SIG-M5 treated with dmso at 0.1 percent for 504 hours (cell line): ENCODE measurements at regions not wholly inside any gene's neighbourhood (a gene's known extent, or its start where the extent isn't known, plus 50 kb on each side); places are given as distances from the start of the nearest gene placed in this dataset.

Source experiments
- DNase-seq: peaks from one replicate; lab custom pipeline; 2025; ENCODE audit not compliant: unreplicated experiment; lab: John Stamatoyannopoulos, UW

DNA sequence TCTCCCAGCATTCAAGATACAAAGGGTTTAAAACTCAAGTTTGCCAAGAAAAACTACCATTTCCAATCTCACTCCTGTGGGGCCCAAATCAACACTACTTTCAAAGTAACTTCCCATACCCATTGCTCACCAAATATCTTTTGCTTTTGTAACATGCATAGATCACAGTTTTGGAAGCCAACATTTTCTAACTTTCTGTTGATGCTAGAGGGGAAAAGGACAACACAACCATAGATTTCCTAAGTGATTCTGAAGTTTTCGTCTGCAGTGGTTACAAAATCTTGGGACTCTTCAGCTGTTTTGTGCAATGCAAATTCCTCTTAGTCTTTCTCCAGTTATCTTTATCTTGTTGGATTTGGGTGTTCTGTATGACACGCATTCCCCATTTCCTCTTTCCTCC, 94.1 kb upstream of the PAPPA start:
- no peak for DNase-seq

DNA sequence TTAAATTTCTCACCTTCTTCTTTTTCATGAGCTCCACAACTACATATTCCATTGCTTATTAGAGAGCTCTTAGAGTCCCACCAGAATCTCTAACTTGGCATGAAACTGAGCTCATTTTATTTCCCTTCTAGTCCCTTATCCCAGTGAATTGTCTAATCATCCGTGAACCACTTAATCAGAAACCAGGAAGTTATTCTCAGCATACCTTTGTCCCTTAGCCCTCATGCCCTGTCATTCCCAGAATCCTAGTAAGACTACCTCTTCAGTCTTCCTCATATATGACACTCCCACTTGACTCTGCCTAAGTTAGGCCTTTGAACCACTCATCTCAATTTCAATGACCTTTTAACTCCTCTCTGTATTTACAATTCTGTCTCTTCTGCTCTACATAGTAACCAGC, 93.0 kb upstream of the PAPPA start:
- no peak for DNase-seq

DNA sequence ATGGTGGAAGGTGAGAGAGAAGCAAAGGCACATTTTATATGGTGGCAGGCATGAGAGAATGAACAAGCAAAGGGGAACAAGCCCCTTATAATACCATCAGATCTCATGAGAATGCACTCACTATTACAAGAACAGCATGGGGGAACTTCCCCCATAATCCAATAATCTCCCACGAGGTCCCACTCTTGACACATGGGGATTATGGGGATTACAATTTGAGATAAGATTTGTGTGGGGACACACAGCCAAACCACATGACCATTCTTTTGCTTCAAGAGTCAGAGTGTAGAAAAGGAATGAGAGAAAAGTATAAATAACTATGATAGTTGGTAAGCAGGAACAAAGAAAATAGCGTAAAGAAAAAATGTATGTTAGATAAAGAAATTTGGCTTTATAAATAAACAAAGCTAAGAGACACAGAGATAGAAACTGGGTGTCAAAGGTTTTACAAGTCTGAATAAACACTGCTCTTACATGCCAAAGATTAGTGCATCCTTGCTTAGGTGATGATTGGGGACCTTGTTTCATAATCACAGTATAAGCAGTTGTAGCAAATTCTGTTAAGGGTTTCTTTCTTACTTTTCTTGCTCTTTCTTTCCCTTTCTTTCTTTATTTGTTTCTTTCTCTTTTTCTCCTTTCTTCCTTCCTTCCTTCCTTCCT, 91.9 kb upstream of the PAPPA start:
- DNase-seq: no peak

DNA sequence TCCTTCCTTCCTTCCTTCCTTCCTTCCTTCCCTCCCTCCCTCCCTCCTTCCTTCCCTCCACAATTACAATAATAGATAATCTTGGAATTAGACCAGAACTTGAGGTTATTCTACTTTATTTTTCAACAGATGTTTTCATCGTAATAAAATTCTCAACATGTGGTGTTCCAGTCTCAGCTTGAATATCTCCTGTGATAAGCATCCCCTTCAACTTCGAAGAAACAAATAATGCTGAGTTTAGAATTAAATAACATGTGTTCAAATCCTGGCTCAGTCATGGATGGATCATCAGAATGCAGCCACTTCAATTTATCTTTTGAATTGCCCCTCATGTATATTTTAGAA, 91.4 kb upstream of the PAPPA start:
- DNase-seq: no peak

DNA sequence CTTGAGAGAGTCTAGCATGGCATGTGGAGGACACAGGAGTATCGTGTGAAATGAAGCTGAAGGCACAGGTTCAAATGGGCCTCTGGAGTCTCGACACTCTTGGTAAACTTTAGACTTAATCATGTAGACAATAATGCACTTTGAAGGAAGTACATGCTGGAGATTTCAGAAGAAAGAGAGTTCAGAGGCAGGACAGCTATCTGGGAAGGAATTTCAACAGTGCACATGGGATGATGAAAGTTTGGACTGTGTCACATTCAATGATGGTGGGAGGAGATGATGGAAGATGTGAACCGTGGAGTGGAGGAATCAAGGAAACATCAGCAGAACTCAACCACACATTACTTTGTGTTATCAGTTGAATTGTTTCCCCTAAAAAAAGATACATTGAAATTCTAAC, 88.6 kb upstream of the PAPPA start:
- no peak for DNase-seq

DNA sequence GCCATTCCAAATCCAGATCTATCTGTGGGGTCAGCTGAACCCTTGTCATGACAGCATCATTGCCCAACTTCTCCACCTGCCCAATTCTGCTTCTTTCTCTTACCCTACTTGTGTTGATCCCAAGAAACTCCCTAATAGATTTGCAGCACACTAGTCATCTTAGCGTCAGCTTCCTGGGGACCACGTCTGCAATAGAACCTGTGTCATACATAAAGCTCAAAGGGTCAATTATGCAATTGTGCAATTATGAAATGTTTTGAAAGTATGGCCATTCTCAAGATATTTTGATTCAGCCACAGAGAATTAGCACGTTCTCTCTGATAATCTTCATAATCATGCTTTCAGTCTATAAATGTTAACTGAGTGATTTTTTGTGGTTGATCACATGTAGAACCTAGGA, 87.4 kb upstream of the PAPPA start:
- no peak for DNase-seq

DNA sequence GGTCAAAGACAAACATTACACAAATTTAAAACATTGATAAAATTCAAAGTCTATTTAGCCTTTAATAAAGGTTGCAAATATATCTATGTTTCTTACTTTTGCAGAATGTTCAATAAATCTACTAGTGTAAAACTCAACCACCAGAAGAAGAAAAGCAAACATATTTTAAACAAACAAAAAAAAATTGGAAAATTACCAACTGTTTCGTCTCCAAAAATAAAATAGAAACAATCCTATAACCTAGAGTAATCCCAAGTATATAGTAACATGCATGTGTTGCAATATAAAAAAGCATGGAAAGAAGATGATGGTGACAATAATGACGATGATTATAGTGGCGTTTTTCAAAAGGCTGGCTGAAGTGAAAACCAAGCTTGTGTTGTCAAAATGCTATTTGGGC, 86.0 kb upstream of the PAPPA start:
- DNase-seq: no peak

DNA sequence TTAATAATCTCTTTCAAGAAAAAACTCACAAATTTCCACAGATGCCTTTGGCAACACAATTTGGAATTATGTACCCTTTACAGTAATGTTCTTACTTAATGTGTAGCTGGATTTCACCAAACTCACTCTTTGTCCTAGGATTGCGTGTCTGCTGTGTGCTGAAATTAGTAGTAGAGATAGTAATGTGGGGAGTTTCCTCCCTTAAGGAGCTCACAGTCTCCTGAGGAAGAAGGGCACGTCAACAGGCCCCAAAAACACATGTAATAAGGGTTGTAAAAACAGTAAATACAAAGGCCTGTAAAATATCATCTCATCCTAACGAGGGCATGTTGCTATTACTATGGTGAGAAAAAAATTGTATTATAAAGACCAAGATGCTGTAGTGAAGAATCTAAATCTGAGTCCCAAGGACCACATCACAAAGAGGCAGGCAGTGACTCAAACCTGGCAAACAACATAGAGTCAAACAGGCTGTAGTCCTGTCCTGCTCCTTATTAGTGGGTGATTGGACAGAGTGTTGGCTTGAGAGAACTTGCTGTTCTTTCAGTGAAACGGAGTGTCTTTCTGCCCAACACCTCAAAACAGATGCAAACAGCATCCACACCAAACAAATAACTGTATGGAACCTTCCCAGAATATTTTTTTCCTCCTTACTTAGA, 83.2 kb upstream of the PAPPA start:
- DNase-seq: no peak

DNA sequence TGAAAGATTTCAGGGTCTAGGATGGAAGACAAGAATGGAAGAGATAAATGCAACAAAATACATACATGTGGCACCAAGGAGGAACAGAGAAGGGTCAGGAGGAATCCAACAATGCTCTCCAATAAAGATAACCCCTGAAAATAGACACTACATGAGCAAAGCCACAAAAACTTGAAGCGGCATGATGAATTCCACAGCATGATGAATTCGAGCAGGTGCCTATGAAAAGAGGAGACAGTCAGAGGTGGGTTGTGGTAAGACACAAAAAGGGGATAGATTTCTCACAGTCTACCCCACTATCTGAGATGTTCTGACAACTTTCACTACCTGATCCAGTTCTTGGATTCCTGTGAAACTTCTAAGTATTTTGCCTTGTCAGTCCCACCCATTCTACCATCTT, 81.5 kb upstream of the PAPPA start:
- DNase-seq: no peak

DNA sequence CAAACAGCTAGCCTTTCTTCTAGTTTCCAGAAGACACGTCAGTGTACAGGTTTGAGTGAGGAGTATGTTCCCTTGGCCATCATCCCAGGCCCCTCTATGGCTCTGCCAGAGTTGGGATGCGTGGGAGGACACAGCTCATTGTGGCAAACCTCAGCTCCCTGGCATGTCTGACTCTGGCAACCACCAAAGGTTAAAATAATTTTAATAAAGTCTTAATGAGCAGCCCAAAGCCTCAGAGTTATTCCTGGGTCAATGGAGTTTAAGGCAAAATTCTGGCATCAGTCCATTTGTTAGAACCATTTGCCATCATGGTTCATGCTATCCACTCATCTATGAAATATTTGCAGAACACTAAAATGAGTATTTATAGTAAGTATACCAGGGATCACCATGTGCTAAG, 79.8 kb upstream of the PAPPA start:
- DNase-seq: no peak

DNA sequence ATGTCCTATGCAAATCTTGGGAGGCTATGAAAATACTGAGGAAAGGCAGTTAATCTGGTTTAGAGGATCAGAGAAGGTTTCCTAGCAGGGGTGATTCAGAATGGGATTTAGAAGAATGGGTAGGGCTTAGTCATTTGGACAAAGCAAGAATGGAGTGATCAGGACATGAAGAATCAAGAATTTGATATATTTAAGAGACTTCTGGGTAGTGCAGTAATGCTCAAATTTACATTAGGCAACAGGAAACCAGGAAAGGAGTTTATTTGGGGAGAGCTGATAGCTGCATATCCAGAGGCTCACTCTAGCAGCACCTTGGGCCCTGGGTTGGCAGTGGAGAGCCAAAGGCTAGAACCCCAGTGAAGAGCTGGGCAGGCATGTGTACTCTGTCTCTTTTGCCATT, 78.9 kb upstream of the PAPPA start:
- no peak for DNase-seq

DNA sequence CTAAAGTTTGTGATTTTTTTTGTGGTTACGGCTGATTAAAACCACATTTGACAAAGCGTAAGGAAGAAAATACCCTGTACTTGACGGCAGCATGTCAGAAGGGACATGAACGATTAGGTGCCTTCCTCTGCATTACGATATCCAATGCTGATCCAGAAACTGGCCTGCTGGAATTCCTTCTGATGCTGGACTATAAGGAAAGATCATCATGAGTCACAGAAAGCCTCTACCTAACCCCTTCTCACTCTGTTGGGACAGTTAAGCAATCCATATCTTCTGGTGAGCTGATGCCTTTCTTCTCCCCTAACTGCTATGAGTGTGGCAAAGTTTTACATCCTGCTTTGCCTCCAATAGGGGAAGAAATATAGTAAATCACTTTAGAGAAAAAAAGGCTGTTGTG, 78.4 kb upstream of the PAPPA start:
- DNase-seq: no peak

DNA sequence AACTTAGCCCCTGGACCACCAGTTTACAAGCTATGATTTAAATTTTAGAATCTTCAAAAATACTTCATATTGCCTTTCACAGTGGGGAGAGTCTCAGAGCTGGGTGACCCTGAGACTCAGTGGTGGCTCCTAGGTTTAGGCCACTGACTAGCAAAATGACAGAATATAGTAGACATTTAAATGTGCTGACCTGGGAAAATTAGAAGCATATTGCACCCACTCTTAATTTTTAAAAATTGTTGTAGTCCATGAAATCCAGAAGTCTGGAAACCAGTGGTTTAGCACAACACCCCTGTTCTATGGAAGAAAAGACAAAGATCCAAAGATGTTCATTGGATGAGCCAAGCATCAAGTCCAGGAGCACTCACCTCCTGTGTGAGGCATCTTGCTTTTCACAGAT, 75.0 kb upstream of the PAPPA start:
- no peak for DNase-seq

DNA sequence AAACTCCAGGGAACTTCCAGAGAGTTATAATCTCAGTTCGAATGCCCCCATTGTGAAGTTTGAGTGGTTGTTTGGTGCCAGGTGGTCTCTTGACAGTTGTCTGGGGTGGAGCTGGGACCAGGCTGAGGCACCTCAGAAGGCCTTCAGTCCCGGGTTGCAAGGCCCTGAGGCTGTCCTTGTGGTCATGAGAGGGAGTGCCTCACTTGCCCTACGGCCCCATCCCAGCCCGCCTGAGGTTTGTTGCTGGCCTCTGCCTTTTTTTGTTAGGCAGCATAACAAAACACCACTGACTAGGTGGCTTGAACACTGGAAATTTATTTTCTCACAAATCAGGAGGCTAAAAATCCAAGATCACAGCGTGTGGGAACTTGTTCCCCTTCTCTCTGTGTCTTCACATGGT, 73.0 kb upstream of the PAPPA start:
- DNase-seq: no peak

DNA sequence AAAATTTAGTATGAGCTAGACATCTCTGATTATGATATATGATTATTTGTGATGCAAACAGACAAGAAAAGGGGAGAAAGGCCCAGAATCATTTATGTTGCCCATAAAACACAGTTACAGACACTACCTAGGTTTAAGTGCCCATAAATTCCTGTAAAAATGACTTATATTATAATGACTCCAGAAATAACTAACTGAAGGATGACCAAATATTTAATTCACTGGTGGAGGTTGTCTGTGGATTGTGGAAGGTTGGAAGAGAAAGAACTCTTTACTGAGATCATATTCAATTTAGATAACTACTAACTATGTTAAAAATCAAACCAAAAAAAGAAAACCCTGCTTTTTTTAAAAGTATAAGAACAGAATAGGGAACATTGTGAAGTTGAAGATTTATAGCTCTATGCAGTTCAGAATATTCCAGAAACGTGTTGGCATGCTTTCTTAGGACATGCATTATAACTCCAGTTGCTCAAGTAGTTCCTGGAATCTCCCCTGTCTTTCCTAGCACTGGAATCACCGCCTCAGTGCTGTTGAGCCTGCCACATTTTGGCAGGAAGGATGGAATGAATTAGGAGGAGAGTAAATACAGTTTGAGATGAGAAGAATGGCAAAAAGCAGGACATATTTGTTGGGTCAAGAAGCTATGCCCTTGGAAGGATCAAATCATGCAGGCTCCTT, 72.0 kb upstream of the PAPPA start:
- no peak for DNase-seq

DNA sequence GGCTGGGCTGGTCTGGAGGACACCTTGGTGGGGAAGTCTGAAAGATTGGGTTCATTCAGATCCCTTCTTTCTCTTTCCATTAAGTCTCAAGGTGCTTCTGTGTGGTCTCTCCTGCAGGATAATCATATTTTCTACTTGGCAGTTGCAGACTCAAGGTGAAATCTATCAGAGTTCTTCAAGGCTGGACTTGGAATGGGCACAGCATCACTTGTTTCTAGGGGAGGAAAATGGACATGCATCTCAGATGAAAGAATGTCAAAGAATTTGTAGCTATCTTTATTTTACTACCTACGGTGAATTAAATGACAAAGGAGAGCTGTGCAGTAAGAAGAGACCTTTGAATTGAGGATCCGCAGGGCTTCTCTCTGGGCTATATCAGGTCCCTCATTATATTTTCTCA, 69.8 kb upstream of the PAPPA start:
- no peak for DNase-seq

DNA sequence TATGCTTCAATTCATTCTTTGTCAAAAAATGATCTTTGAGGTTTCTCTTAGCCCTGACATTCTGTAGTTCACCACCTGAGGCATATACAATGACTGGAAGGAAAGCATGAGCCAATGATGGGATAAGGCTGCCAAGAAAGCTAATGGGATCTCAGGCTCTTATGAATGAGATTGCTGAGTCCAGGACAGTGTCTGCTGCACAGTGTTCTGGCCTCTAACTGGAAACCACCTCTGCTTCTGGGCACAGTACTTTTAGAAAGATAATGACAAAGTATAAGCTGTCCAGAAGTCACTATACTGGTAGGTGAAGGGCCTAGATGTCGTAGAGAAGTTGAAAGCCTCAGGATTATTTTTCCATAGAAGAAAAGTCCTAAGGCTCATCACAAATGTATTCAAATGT, 69.1 kb upstream of the PAPPA start:
- DNase-seq: no peak

DNA sequence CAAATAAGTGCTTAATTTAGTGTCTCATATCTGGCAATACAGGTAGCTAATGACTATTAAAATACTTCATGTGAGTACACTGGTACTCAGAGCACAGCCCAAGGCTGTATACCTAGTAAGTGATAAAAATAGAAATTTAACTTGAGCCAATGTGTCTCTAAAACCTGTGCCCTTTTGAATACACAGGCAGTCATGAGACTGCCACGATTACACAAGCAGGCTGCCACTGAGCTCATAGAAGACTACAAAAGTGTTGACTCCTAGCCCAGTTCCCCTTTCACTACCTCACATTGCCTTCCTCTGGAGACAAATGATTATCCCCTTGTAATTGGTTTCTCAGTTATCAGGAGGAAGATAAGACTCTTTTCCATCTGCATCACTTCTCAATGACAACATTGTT, 66.3 kb upstream of the PAPPA start:
- peak; percentile 27 for DNase-seq

DNA sequence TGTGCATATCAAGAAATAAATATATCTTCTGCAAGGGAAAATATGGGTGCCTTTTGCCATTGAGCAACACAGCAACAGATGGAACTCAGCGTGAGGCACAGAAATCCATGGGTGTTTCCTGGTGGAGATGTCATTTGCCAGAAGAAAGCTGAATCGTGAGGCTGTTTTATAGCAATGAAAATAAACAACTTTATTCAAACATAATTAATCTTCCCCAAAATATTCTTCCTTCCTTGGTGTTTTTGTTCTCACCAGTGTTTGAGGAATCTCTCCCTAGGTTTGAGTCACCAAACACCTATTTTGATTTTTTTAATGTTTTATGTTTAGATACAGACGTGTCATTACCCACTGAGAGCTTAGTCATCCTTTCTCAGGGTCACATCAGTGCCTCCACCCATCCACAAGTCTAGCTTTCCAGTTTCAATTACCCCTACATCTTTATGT, 65.8 kb upstream of the PAPPA start:
- no peak for DNase-seq

DNA sequence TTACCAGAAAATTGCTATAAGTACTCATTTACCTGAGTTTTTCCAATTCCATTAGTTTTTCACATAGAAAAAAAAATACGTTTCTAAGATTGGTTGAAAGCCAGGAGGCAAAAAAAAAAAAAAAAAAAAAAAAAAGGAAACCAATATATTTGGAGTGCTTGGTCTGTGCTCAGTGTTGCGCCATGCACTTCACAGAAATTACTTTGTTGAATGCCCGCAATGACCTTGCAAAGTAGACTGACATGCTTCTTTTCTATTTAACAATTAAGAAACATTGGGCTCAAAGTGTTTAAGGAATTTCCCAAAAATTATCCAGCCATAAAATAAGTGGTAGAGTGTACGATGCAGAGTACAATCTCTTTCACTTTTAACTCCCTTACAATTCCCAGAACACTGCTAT, 65.2 kb upstream of the PAPPA start:
- DNase-seq: no peak

DNA sequence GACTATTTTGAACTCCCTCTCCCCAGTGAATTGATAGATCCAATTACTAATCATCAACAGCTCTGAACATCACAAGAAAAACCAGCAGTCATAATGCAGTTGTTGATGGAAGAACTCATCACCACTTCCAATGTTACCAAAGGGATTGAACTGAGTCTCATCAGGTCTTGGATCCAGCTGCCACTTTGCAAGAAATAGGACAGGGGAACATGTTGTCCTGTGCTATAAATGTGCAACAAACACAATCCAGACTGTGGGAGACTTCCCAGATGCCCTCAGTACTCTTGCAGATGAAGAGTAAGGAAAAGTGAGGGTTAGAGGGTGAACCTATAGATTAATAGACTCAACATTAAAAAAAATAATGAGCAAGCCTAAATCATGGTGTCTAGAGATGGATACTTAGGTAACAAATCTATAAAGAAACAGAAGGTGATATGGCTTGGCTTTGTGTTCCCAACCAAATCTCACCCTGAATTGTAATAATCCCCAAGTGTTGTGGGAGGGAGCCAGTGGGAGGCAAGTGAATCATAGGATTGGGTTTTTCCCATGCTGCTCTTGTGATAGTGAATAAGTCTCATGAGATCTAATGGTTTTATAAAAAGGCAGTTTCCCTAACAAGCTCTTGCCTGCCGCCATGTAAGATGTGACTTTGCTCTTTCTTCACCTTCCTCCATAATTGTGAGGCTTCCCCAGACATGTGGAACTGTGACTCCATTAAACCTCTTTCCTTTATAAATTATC, 63.4 kb upstream of the PAPPA start:
- DNase-seq: no peak

DNA sequence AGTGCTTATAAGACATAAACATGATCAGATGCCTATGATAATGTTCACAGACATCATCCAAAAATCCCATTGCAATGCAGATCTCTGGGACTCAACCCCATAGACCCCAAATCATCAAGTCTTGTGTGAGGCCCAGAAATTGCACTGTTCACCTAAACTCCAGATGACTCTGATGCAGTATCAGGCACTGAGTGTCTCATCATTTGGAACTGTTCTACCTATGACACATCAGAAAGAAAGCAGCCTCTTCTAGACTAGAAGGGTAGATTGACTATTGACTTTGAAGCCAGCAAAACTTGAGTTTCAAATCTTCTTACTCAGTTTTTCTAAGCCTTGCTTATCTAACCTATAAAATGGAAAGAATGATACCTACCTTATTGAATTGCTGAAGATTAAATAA, 58.7 kb upstream of the PAPPA start:
- no peak for DNase-seq
